CD14-positive monocyte (primary cell): ENCODE measurements at regions not wholly inside any gene's neighbourhood (a gene's known extent, or its start where the extent isn't known, plus 50 kb on each side); places are given as distances from the start of the nearest gene placed in this dataset.

ENCODE experiments used
- DNase-seq, 3 donors: peaks; one replicate each; pipeline ENCODE4 v3.0.0-alpha.2; 2011 to 2022
- H2AFZ ChIP-seq: 2 replicates; pipeline ENCODE4 v1.6.0; 2012; ENCODE audit warnings: mild to moderate bottlenecking, low read depth, low read length, inconsistent platforms; ENCODE audit not compliant: insufficient read depth, poor library complexity, severe bottlenecking
- H3K27ac ChIP-seq, 2 donors: 1 replicate in 1 of 2; 2 replicates in 1 of 2; pipeline ENCODE4 v1.5.1; 2012 to 2013; ENCODE audit warnings: low read length in 2 of 2, control low read depth in 1 of 2, inconsistent platforms in 1 of 2, low read depth in 1 of 2, mild to moderate bottlenecking in 1 of 2
- H3K27me3 ChIP-seq, 2 donors: one replicate each; pipeline versions ENCODE4 v1.6.0 to v1.6.1; 2011 to 2013; ENCODE audit warnings: low read length in 2 of 2; ENCODE audit not compliant: control insufficient read depth in 2 of 2, insufficient read depth in 2 of 2
- H3K36me3 ChIP-seq, 2 donors: replicated peaks in 1 of 2; 1 replicate in 1 of 2; 2 replicates in 1 of 2; pipeline versions ENCODE4 v1.5.1 to v1.6.1; 2012 to 2013; ENCODE audit warnings: low read length in 2 of 2, control low read depth in 1 of 2, inconsistent platforms in 1 of 2, mild to moderate bottlenecking in 1 of 2; ENCODE audit not compliant: insufficient read depth in 2 of 2, control insufficient read depth in 1 of 2
- H3K4me1 ChIP-seq, 2 donors: 1 replicate in 1 of 2; 2 replicates in 1 of 2; pipeline versions ENCODE4 v1.5.1 to v1.6.1; 2012 to 2013; ENCODE audit warnings: low read length in 2 of 2, control low read depth in 1 of 2, inconsistent platforms in 1 of 2, mild to moderate bottlenecking in 1 of 2, moderate library complexity in 1 of 2; ENCODE audit not compliant: insufficient read depth in 2 of 2, control insufficient read depth in 1 of 2
- H3K4me2 ChIP-seq: replicated peaks from 2 replicates; pipeline ENCODE3; 2012; ENCODE audit warnings: low read length, moderate library complexity, mild to moderate bottlenecking; ENCODE audit not compliant: poor library complexity, severe bottlenecking; ENCODE audit errors: extremely low read depth
- H3K4me3 ChIP-seq, 3 experiments: fragments of 200-600 bp in 1 of 3; sonication (generic) in 1 of 3; replicated peaks in 1 of 3; 1 replicate in 2 of 3; 2 replicates in 1 of 3; pipeline ENCODE4 v1.5.1; 2011 to 2013; ENCODE audit warnings: low read length in 3 of 3, mild to moderate bottlenecking in 3 of 3, control low read depth in 2 of 3, low read depth in 2 of 3, inconsistent platforms in 1 of 3, moderate library complexity in 1 of 3
- H3K79me2 ChIP-seq: 2 replicates; pipeline ENCODE4 v1.6.0; 2012; ENCODE audit warnings: mild to moderate bottlenecking, control low read depth, inconsistent platforms, low read length, moderate library complexity; ENCODE audit not compliant: insufficient read depth
- H3K9ac ChIP-seq: 2 replicates; pipeline ENCODE4 v1.6.0; 2017; ENCODE audit warnings: low read length, mild to moderate bottlenecking; ENCODE audit not compliant: insufficient read depth, poor library complexity, severe bottlenecking
- H3K9me3 ChIP-seq, 2 donors: replicated peaks in 1 of 2; 1 replicate in 1 of 2; 2 replicates in 1 of 2; pipeline versions ENCODE4 v1.5.1 to v1.6.1; 2012 to 2013; ENCODE audit warnings: low read length in 2 of 2, control low read depth in 1 of 2; ENCODE audit not compliant: control insufficient read depth in 1 of 2, insufficient read depth in 1 of 2
- H4K20me1 ChIP-seq: 2 replicates; pipeline ENCODE4 v1.6.0; 2012; ENCODE audit warnings: mild to moderate bottlenecking, low read length, control low read depth, moderate library complexity; ENCODE audit not compliant: insufficient read depth
- H3K27ac Mint-ChIP-seq, 7 donors: one replicate each; pipeline ENCODE4 v1.8.0; 2020; ENCODE audit warnings: mild to moderate bottlenecking in 7 of 7, mixed read lengths in 7 of 7, moderate library complexity in 6 of 7, inconsistent platforms in 2 of 7
- H3K27me3 Mint-ChIP-seq, 3 donors: one replicate each; pipeline ENCODE4 v1.8.0; 2021 to 2022; ENCODE audit warnings: low read depth in 3 of 3, mild to moderate bottlenecking in 3 of 3, mixed read lengths in 3 of 3, moderate library complexity in 3 of 3, inconsistent platforms in 1 of 3
- H3K36me3 Mint-ChIP-seq, 2 donors: one replicate each; pipeline ENCODE4 v1.8.0; 2020; ENCODE audit warnings: mixed read lengths in 2 of 2, inconsistent platforms in 1 of 2, mild to moderate bottlenecking in 1 of 2
- H3K4me1 Mint-ChIP-seq: one replicate; pipeline ENCODE4 v1.8.0; 2020; ENCODE audit warnings: mild to moderate bottlenecking, mixed read lengths
- H3K4me3 Mint-ChIP-seq, 2 donors: one replicate each; pipeline ENCODE4 v1.8.0; 2020; ENCODE audit warnings: mild to moderate bottlenecking in 2 of 2, mixed read lengths in 2 of 2, moderate library complexity in 1 of 2
- H3K9me3 Mint-ChIP-seq, 7 donors: one replicate each; pipeline ENCODE4 v1.8.0; 2020 to 2022; ENCODE audit warnings: mixed read lengths in 7 of 7, mild to moderate bottlenecking in 6 of 7, moderate library complexity in 6 of 7, inconsistent platforms in 2 of 7
- CTCF ChIP-seq: fragments of 200-600 bp; IDR thresholded peaks from one replicate; pipeline ENCODE4 v1.8.0; 2022; ENCODE audit warnings: antibody characterized with exemption, mild to moderate bottlenecking
- WGBS: methylation state at CpG from one replicate; pipeline ENCODE4 v1.1.5; 2013; ENCODE audit warnings: missing lambda C conversion rate; ENCODE audit not compliant: insufficient coverage; 5-methylcytosine and 5-hydroxymethylcytosine counted together
- intact Hi-C, 2 donors: fragments of 100-400 bp; cut with micrococcal nuclease; formaldehyde crosslinking; loops; one replicate each; pipeline versions ENCODE4 v1.15.0 to v1.15.1; 2023

- Histone ChIP-seq H3K79me2 (no peaks in the 10 kb centered on the region), H3K4me1 (no peaks in the 10 kb centered on the region), H3K4me3 (no peak overlapping the region), H3K36me3 (no peaks in the 10 kb centered on the region), H3K27me3 (no peaks in the 10 kb centered on the region), H3K4me2 (no peak overlapping the region), H2AFZ (no peak overlapping the region), H4K20me1 (no peaks in the 10 kb centered on the region), H3K27ac (no peak overlapping the region), H3K9ac (no peak overlapping the region), H3K9me3 (peaks cover 0 to 14% of the 10 kb centered on the region in 2 donors)
- no peak overlapping the region for H3K4me3 Mint-ChIP-seq
- H3K27me3 Mint-ChIP-seq, result peaks cover 0 to 2% (median 1%) of the 10 kb centered on the region in 3 donors
- H3K9me3 Mint-ChIP-seq, result peaks cover 0 to 12% (median 6%) of the 10 kb centered on the region in 7 donors
- 75% methylated on average over 9 of the region's 10 CpGs for WGBS
- intact Hi-C loops, result no loop called here
- no peak for DNase-seq
- no peaks in the 10 kb centered on the region for H3K4me1 Mint-ChIP-seq
- H3K27ac Mint-ChIP-seq, result peak overlapping the region in 1 of 7 donors; percentile 78
- H3K36me3 Mint-ChIP-seq, result no peaks in the 10 kb centered on the region
- TF ChIP-seq CTCF, result no peak
These were observed 367.8 kb downstream of the IRX2 start for GRCh38 chr5:2383698-2384065.

GRCh38 chr5:2382776-2383697, 368.4 kb downstream of the IRX2 start:
- Mint-ChIP-seq H3K36me3 (no peaks in the 10 kb centered on the region), H3K27me3 (peaks cover 0 to 1% (median under 1%) of the 10 kb centered on the region in 3 donors), H3K4me3 (no peak overlapping the region), H3K4me1 (no peaks in the 10 kb centered on the region), H3K27ac (no peak overlapping the region), H3K9me3 (peaks cover 0 to 15% (median 8%) of the 10 kb centered on the region in 7 donors)
- TF ChIP-seq CTCF, result no peak
- Histone ChIP-seq H3K4me1 (no peaks in the 10 kb centered on the region), H3K79me2 (no peaks in the 10 kb centered on the region), H3K9me3 (peaks cover 0 to 14% of the 10 kb centered on the region in 2 donors), H4K20me1 (no peaks in the 10 kb centered on the region), H3K4me2 (no peak overlapping the region), H3K36me3 (no peaks in the 10 kb centered on the region), H3K27me3 (no peaks in the 10 kb centered on the region), H3K4me3 (no peak overlapping the region), H3K9ac (no peak overlapping the region), H2AFZ (no peak overlapping the region), H3K27ac (no peak overlapping the region)
- WGBS, result 81% methylated on average over 16 of the region's 20 CpGs
- intact Hi-C loops, result no loop called here
- DNase-seq, result no peak
